NCI-H1694 treated with DMSO at 0.1 percent for 48 hours (cell line): ENCODE measurements at regions not wholly inside any gene's neighbourhood (a gene's known extent, or its start where the extent isn't known, plus 50 kb on each side); places are given as distances from the start of the nearest gene placed in this dataset.

Source experiments
- DNase-seq: peaks from one replicate; lab custom pipeline; 2025; lab: John Stamatoyannopoulos, UW

- DNase-seq = no peak
Measured at GRCh38 chr6:44500074-44500473, 112.6 kb downstream of the CDC5L start.

GRCh38 chr6:44503471-44503870 is 116.0 kb downstream of the CDC5L start:
- no peak for DNase-seq

- no peak for DNase-seq
Measured at GRCh38 chr6:44504301-44504791, 116.8 kb downstream of the CDC5L start.

- no peak for DNase-seq
Measured at GRCh38 chr6:44505751-44506150, 118.2 kb downstream of the CDC5L start.

- DNase-seq = no peak
Measured at GRCh38 chr6:44507014-44507413, 119.5 kb downstream of the CDC5L start.

GRCh38 chr6:44508646-44509045 is 121.1 kb downstream of the CDC5L start:
- DNase-seq = no peak

- DNase-seq = no peak
Measured at GRCh38 chr6:44511126-44511525, 123.6 kb downstream of the CDC5L start.

- DNase-seq = no peak
Measured at GRCh38 chr6:44512868-44513741, 125.6 kb downstream of the CDC5L start.

GRCh38 chr6:44514085-44514484 is 126.6 kb downstream of the CDC5L start:
- DNase-seq = no peak

- no peak for DNase-seq
Measured at GRCh38 chr6:44514576-44515193, 127.2 kb downstream of the CDC5L start.

- DNase-seq = no peak
Measured at GRCh38 chr6:44522871-44523270, 135.4 kb downstream of the CDC5L start.

- no peak for DNase-seq
Measured at GRCh38 chr6:44524476-44525227, 137.1 kb downstream of the CDC5L start.

- no peak for DNase-seq
Measured at GRCh38 chr6:44525761-44526351, 138.3 kb downstream of the CDC5L start.

GRCh38 chr6:44527181-44527580 is 139.7 kb downstream of the CDC5L start:
- DNase-seq = no peak

GRCh38 chr6:44527583-44528369 is 140.3 kb downstream of the CDC5L start:
- DNase-seq = no peak

- no peak for DNase-seq
Measured at GRCh38 chr6:44528370-44528644, 140.8 kb downstream of the CDC5L start.

GRCh38 chr6:44528716-44529115 is 141.2 kb downstream of the CDC5L start:
- no peak for DNase-seq

GRCh38 chr6:44529146-44529905 is 141.8 kb downstream of the CDC5L start:
- DNase-seq = no peak

GRCh38 chr6:44530209-44530909 is 142.9 kb downstream of the CDC5L start:
- no peak for DNase-seq

GRCh38 chr6:44530910-44531234 is 143.4 kb downstream of the CDC5L start:
- no peak for DNase-seq
